ENCODE measurements at regions not wholly inside any gene's neighbourhood (a gene's known extent, or its start where the extent isn't known, plus 50 kb on each side); places are given as distances from the start of the nearest gene placed in this dataset.

DNA sequence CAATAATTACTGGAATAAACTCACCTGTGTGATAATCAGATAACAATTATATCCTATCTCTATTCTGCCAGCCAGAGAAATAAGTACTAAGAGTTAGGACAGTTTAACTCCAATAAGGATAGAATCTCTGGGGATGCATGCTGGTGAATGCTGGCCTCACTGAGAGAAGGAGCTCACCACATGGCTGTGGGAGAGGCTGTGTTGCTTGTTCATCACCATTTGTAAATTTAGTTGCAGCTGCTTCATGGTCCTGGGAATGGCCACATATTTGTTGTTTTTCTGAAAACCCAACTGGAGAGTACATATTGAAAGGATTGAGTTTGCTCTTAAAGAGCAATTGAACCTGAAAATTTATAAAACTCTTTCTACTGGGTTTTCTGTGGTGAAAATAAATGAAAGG is 207.3 kb downstream of the NECTIN3 start:
- no peak overlapping the region for H3K4me2 ChIP-seq
- no peaks in the 10 kb centered on the region for H3K27me3 Mint-ChIP-seq (ENCODE audit: insufficient read depth, low read depth, poor library complexity)
- TF ChIP-seq REST (IDR thresholded peaks at IDR 0.05; ENCODE audit: unreplicated experiment) (no peak), CREB1 (CRISPR knock-in tag; IDR thresholded peaks at IDR 0.05; ENCODE audit: low read depth) (no peak), ZNF114 (CRISPR knock-in tag; IDR thresholded peaks at IDR 0.05) (no peak), ZNF331 (CRISPR knock-in tag; IDR thresholded peaks at IDR 0.05; ENCODE audit: low read depth) (no peak), NANOG (IDR thresholded peaks at IDR 0.05; ENCODE audit: borderline replicate concordance) (no peak), EZH2phosphoT487 (IDR thresholded peaks at IDR 0.05; ENCODE audit: unreplicated experiment) (no peak), JUNB (IDR thresholded peaks at IDR 0.05; ENCODE audit: unreplicated experiment) (no peak)
- TF ChIP-seq, protein P1, sequence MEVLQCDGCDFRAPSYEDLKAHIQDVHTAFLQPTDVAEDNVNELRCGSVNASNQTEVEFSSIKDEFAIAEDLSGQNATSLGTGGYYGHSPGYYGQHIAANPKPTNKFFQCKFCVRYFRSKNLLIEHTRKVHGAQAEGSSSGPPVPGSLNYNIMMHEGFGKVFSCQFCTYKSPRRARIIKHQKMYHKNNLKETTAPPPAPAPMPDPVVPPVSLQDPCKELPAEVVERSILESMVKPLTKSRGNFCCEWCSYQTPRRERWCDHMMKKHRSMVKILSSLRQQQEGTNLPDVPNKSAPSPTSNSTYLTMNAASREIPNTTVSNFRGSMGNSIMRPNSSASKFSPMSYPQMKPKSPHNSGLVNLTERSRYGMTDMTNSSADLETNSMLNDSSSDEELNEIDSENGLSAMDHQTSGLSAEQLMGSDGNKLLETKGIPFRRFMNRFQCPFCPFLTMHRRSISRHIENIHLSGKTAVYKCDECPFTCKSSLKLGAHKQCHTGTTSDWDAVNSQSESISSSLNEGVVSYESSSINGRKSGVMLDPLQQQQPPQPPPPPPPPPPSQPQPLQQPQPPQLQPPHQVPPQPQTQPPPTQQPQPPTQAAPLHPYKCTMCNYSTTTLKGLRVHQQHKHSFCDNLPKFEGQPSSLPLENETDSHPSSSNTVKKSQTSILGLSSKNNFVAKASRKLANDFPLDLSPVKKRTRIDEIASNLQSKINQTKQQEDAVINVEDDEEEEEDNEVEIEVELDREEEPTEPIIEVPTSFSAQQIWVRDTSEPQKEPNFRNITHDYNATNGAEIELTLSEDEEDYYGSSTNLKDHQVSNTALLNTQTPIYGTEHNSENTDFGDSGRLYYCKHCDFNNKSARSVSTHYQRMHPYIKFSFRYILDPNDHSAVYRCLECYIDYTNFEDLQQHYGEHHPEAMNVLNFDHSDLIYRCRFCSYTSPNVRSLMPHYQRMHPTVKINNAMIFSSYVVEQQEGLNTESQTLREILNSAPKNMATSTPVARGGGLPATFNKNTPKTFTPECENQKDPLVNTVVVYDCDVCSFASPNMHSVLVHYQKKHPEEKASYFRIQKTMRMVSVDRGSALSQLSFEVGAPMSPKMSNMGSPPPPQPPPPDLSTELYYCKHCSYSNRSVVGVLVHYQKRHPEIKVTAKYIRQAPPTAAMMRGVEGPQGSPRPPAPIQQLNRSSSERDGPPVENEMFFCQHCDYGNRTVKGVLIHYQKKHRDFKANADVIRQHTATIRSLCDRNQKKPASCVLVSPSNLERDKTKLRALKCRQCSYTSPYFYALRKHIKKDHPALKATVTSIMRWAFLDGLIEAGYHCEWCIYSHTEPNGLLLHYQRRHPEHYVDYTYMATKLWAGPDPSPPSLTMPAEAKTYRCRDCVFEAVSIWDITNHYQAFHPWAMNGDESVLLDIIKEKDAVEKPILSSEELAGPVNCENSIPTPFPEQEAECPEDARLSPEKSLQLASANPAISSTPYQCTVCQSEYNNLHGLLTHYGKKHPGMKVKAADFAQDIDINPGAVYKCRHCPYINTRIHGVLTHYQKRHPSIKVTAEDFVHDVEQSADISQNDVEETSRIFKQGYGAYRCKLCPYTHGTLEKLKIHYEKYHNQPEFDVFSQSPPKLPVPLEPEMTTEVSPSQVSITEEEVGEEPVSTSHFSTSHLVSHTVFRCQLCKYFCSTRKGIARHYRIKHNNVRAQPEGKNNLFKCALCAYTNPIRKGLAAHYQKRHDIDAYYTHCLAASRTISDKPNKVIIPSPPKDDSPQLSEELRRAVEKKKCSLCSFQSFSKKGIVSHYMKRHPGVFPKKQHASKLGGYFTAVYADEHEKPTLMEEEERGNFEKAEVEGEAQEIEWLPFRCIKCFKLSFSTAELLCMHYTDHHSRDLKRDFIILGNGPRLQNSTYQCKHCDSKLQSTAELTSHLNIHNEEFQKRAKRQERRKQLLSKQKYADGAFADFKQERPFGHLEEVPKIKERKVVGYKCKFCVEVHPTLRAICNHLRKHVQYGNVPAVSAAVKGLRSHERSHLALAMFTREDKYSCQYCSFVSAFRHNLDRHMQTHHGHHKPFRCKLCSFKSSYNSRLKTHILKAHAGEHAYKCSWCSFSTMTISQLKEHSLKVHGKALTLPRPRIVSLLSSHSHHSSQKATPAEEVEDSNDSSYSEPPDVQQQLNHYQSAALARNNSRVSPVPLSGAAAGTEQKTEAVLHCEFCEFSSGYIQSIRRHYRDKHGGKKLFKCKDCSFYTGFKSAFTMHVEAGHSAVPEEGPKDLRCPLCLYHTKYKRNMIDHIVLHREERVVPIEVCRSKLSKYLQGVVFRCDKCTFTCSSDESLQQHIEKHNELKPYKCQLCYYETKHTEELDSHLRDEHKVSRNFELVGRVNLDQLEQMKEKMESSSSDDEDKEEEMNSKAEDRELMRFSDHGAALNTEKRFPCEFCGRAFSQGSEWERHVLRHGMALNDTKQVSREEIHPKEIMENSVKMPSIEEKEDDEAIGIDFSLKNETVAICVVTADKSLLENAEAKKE (CRISPR knock-in tag; IDR thresholded peaks at IDR 0.05), result no peak
- no peaks in the 10 kb centered on the region for H3K79me2 ChIP-seq (replicated peaks; ENCODE audit: insufficient read depth)
- no peak overlapping the region for H3K27ac Mint-ChIP-seq
- no peak overlapping the region for H3K4me3 ChIP-seq
- H3K4me1 Mint-ChIP-seq, result peaks cover 17% of the 10 kb centered on the region; the same call in 2 of the 3 replicates
- no peaks in the 10 kb centered on the region for H3K9me2 ChIP-seq (ENCODE audit: insufficient read depth)
- ATAC-seq, result no peak
- no peaks in the 10 kb centered on the region for H4K20me1 ChIP-seq (replicated peaks; ENCODE audit: insufficient read depth)
- DNase-seq (ENCODE audit: low spot score), result no peak
- H3K4me3 Mint-ChIP-seq, result no peak overlapping the region
- H3K9me3 Mint-ChIP-seq, result no peaks in the 10 kb centered on the region
- no peak overlapping the region for H3K27ac ChIP-seq (ENCODE audit: low read depth)
- no peaks in the 10 kb centered on the region for H3K36me3 ChIP-seq (ENCODE audit: insufficient read depth)
- H3K36me3 Mint-ChIP-seq (ENCODE audit: low read depth), result no peaks in the 10 kb centered on the region
- no peak overlapping the region for H2AFZ ChIP-seq
- 0 out of 2 replicates have a peak, but pooled peaks cover 3% of the 10 kb centered on the region for H3K4me1 ChIP-seq (ENCODE audit: insufficient read depth)
- no peaks in the 10 kb centered on the region for H3F3A ChIP-seq (replicated peaks; ENCODE audit: low read depth)
- H3K27me3 ChIP-seq (ENCODE audit: insufficient read depth), result no peaks in the 10 kb centered on the region
